Mammary epithelial cell (primary cell): ENCODE measurements at regions not wholly inside any gene's neighbourhood (a gene's known extent, or its start where the extent isn't known, plus 50 kb on each side); places are given as distances from the start of the nearest gene placed in this dataset.

Source experiments
- CTCF ChIP-seq, 2 donors: IDR thresholded peaks in 1 of 2; conservative IDR thresholded peaks in 1 of 2; 2 replicates each; pipeline ENCODE4 v1.5.1; 2011 to 2012; ENCODE audit warnings: inconsistent platforms in 2 of 2, low read length in 2 of 2, mild to moderate bottlenecking in 2 of 2, control low read depth in 1 of 2, low read depth in 1 of 2; ENCODE audit not compliant: insufficient read depth in 1 of 2; ENCODE audit errors: extremely low read depth in 1 of 2
- EZH2 ChIP-seq: IDR thresholded peaks from 2 replicates; pipeline ENCODE4 v1.6.1; 2012; ENCODE audit warnings: low read length, inconsistent platforms, borderline replicate concordance

GRCh38 chr15:93640411-93640962 is 551.5 kb upstream of the RGMA start:
- TF ChIP-seq CTCF (conservative IDR thresholded peaks at IDR 0.05 in 1 of 2, IDR thresholded peaks at IDR 0.05 in 1 of 2; ENCODE audit: extremely low read depth in 1 of 2, insufficient read depth in 1 of 2, low read depth in 1 of 2, low read length in 2 of 2) (no peak), EZH2 (no peak)
